GM12873 (cell line): ENCODE measurements at regions not wholly inside any gene's neighbourhood (a gene's known extent, or its start where the extent isn't known, plus 50 kb on each side); places are given as distances from the start of the nearest gene placed in this dataset.

ENCODE experiments used
- CTCF ChIP-seq: IDR thresholded peaks from 2 replicates; pipeline ENCODE4 v1.5.1; 2012; ENCODE audit warnings: low read depth, mild to moderate bottlenecking, moderate library complexity, low read length, control low read depth; ENCODE audit not compliant: insufficient read depth; ENCODE audit errors: missing control alignments

- TF ChIP-seq CTCF: no peak
Measured at GRCh38 chr4:166657261-166657660, 577.0 kb downstream of the SPOCK3 start.

- no peak for TF ChIP-seq CTCF
Measured at GRCh38 chr4:166658585-166658984, 575.7 kb downstream of the SPOCK3 start.

GRCh38 chr4:166662266-166662843 lies 571.9 kb downstream of the SPOCK3 start:
- TF ChIP-seq CTCF: no peak

GRCh38 chr4:166670341-166670740 lies 564.0 kb downstream of the SPOCK3 start:
- no peak for TF ChIP-seq CTCF

- no peak for TF ChIP-seq CTCF
Measured at GRCh38 chr4:166673911-166674310, 560.4 kb downstream of the SPOCK3 start.

- no peak for TF ChIP-seq CTCF
Measured at GRCh38 chr4:166675411-166675810, 558.9 kb downstream of the SPOCK3 start.

GRCh38 chr4:166680796-166681195 lies 553.5 kb downstream of the SPOCK3 start:
- no peak for TF ChIP-seq CTCF

GRCh38 chr4:166682200-166682599 lies 552.1 kb downstream of the SPOCK3 start:
- TF ChIP-seq CTCF: no peak
